ENCODE measurements at regions not wholly inside any gene's neighbourhood (a gene's known extent, or its start where the extent isn't known, plus 50 kb on each side); places are given as distances from the start of the nearest gene placed in this dataset.

DNA sequence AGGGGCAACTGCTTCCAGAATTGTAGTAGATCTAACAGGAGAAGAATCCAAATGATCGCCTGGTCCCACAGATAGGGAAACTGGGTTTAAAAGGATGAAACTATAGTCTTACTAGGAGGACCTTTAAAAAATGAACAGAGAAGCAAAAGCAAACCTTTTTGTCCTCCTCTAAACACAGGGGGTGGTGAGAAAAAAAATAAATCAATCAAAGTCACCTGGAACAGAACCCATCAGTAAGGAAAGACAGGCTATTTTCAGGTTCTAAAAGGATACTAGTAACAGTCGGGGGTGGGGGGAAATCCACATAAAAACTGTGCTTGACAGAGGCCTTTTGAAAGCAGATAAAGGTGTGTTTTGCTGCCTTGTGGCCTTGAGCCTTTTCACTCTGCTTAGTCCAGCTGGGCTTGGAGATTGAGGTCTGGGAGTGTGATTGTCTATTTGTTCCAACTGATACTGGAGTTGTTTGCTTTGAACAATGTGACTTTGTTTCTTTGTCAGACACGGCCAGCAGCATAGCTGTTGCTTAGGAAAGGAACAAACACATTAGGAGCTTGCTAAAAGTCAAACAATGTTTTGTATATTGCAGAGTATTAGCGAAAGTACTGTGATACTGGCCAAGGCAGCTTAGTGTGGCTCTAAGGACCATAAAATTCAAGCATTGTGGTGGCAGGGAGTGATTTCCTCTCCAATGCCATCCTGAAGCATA, 141.1 kb upstream of the IRF2BP2 start (continued):
- TF ChIP-seq TGIF2 (CRISPR knock-in tag; IDR thresholded peaks at IDR 0.05) (peak; percentile 68; the same call in 1 of the 2 replicates), ZNF44 (CRISPR knock-in tag; IDR thresholded peaks at IDR 0.05) (no peak), TCF7 (IDR thresholded peaks at IDR 0.05; ENCODE audit: low read depth) (peak; percentile 63), ZFX (CRISPR knock-in tag; IDR thresholded peaks at IDR 0.05; ENCODE audit: low read depth) (peak; percentile 63), CREB3 (CRISPR knock-in tag; IDR thresholded peaks at IDR 0.05) (no peak), STAG1 (CRISPR knock-in tag; IDR thresholded peaks at IDR 0.05) (peak; percentile 47), SMARCE1 (IDR thresholded peaks at IDR 0.05; ENCODE audit: borderline replicate concordance) (no peak), FOXA1 (IDR thresholded peaks at IDR 0.05) (no peak), FOXA1 (CRISPR knock-in tag; IDR thresholded peaks at IDR 0.05) (peak; percentile 80), FOXO4 (CRISPR knock-in tag; conservative IDR thresholded peaks at IDR 0.05) (no peak), GATAD2A (CRISPR knock-in tag; IDR thresholded peaks at IDR 0.05) (peak; percentile 95), SRSF9 (IDR thresholded peaks at IDR 0.05; ENCODE audit: borderline replicate concordance, insufficient read depth, low read depth, low read length, poor library complexity, severe bottlenecking) (no peak), ZNF224 (CRISPR knock-in tag; IDR thresholded peaks at IDR 0.05) (no peak), TBX3 (IDR thresholded peaks at IDR 0.05; ENCODE audit: borderline replicate concordance) (peak; percentile 79; the same call in 1 of the 2 replicates), LCORL (IDR thresholded peaks at IDR 0.05) (no peak), LCORL (CRISPR knock-in tag; IDR thresholded peaks at IDR 0.05) (peak; percentile 43; the same call in 1 of the 2 replicates), ZSCAN29 (CRISPR knock-in tag; conservative IDR thresholded peaks at IDR 0.05) (peak; percentile 88; the same call in 1 of the 2 replicates), ZNF383 (CRISPR knock-in tag; IDR thresholded peaks at IDR 0.05; ENCODE audit: borderline replicate concordance) (0 out of 2 replicates have a peak, but pooled peaks have one; percentile 54), SOX6 (IDR thresholded peaks at IDR 0.05) (no peak), SOX6 (CRISPR knock-in tag; IDR thresholded peaks at IDR 0.05) (peak; percentile 99), ZNF878 (CRISPR knock-in tag; IDR thresholded peaks at IDR 0.05) (0 out of 2 replicates have a peak, but pooled peaks have one; percentile 70), SP5 (CRISPR knock-in tag; IDR thresholded peaks at IDR 0.05; ENCODE audit: borderline replicate concordance, low read depth) (peak; percentile 18; the same call in 1 of the 2 replicates), SAP130 (CRISPR knock-in tag; IDR thresholded peaks at IDR 0.05; ENCODE audit: low read depth) (peak; percentile 79), ZNF83 (CRISPR knock-in tag; IDR thresholded peaks at IDR 0.05; ENCODE audit: borderline replicate concordance) (no peak), MLX (CRISPR knock-in tag; IDR thresholded peaks at IDR 0.05) (peak; percentile 28; the same call in 1 of the 2 replicates), ZSCAN21 (CRISPR knock-in tag; IDR thresholded peaks at IDR 0.05; ENCODE audit: borderline replicate concordance) (peak; percentile 24; the same call in 1 of the 2 replicates), MEIS1 (CRISPR knock-in tag; IDR thresholded peaks at IDR 0.05; ENCODE audit: borderline replicate concordance) (peak; percentile 21), ZNF253 (CRISPR knock-in tag; IDR thresholded peaks at IDR 0.05; ENCODE audit: borderline replicate concordance) (no peak), CCDC6 (CRISPR knock-in tag; IDR thresholded peaks at IDR 0.05) (0 out of 2 replicates have a peak, but pooled peaks have one; percentile 59), ZNF792 (CRISPR knock-in tag; IDR thresholded peaks at IDR 0.05) (peak; percentile 60)
- TF ChIP-seq, protein P1, sequence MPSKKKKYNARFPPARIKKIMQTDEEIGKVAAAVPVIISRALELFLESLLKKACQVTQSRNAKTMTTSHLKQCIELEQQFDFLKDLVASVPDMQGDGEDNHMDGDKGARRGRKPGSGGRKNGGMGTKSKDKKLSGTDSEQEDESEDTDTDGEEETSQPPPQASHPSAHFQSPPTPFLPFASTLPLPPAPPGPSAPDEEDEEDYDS (CRISPR knock-in tag; IDR thresholded peaks at IDR 0.05), result peak; percentile 43; the same call in 1 of the 2 replicates
